ENCODE measurements at regions not wholly inside any gene's neighbourhood (a gene's known extent, or its start where the extent isn't known, plus 50 kb on each side); places are given as distances from the start of the nearest gene placed in this dataset.

- DNase-seq (ENCODE audit: low spot score) = no peak
Measured at GRCh38 chr6:129967427-129967826, 51.0 kb upstream of the L3MBTL3 start.

- no peak for DNase-seq (ENCODE audit: low spot score)
Measured at GRCh38 chr6:129966125-129966524, 52.3 kb upstream of the L3MBTL3 start.

- no peak for DNase-seq (ENCODE audit: low spot score)
Measured at GRCh38 chr6:129965096-129965495, 53.3 kb upstream of the L3MBTL3 start.

- no peak for DNase-seq (ENCODE audit: low spot score)
Measured at GRCh38 chr6:129959358-129959930, 58.9 kb upstream of the L3MBTL3 start.

GRCh38 chr6:129957941-129958898 is 60.2 kb upstream of the L3MBTL3 start:
- DNase-seq (ENCODE audit: low spot score) = no peak

GRCh38 chr6:129955584-129955983 is 62.8 kb upstream of the L3MBTL3 start:
- DNase-seq (ENCODE audit: low spot score) = no peak

GRCh38 chr6:129954749-129955431 is 63.5 kb upstream of the L3MBTL3 start:
- DNase-seq (ENCODE audit: low spot score) = no peak

- DNase-seq (ENCODE audit: low spot score) = no peak
Measured at GRCh38 chr6:129947797-129948196, 70.6 kb upstream of the L3MBTL3 start.

- DNase-seq (ENCODE audit: low spot score) = no peak
Measured at GRCh38 chr6:129946439-129947140, 71.8 kb upstream of the L3MBTL3 start.

- no peak for DNase-seq (ENCODE audit: low spot score)
Measured at GRCh38 chr6:129943637-129944271, 74.6 kb upstream of the L3MBTL3 start.

- no peak for DNase-seq (ENCODE audit: low spot score)
Measured at GRCh38 chr6:129940454-129941195, 77.8 kb upstream of the L3MBTL3 start.

- no peak for DNase-seq (ENCODE audit: low spot score)
Measured at GRCh38 chr6:129938249-129939020, 77.3 kb upstream of the TMEM244 start.

- DNase-seq (ENCODE audit: low spot score) = peak; percentile 54
Measured at GRCh38 chr6:129936329-129937165, 75.4 kb upstream of the TMEM244 start.

GRCh38 chr6:129932321-129932720 is 71.2 kb upstream of the TMEM244 start:
- no peak for DNase-seq (ENCODE audit: low spot score)

GRCh38 chr6:129929433-129929832 is 68.3 kb upstream of the TMEM244 start:
- DNase-seq (ENCODE audit: low spot score) = peak; percentile 74

GRCh38 chr6:129923530-129924250 is 62.6 kb upstream of the TMEM244 start:
- DNase-seq (ENCODE audit: low spot score) = no peak

- DNase-seq (ENCODE audit: low spot score) = no peak
Measured at GRCh38 chr6:129921169-129921817, 60.2 kb upstream of the TMEM244 start.

Data from putamen (tissue), 1 donor.